Esophagus (tissue), 2 donors: ENCODE measurements at regions not wholly inside any gene's neighbourhood (a gene's known extent, or its start where the extent isn't known, plus 50 kb on each side); places are given as distances from the start of the nearest gene placed in this dataset.
"Not testable (repeated sequence)": the region's sequence is repeated elsewhere in the genome, so short reads cannot be mapped to it uniquely, and the experiment has no call there.

ENCODE experiments used
- H3K27ac ChIP-seq, 2 donors: one replicate each; pipeline ENCODE4 v1.5.1; 2013; ENCODE audit warnings: low read depth in 2 of 2, mild to moderate bottlenecking in 2 of 2, inconsistent platforms in 1 of 2, low read length in 1 of 2, moderate library complexity in 1 of 2
- H3K27me3 ChIP-seq, 2 donors: one replicate each; pipeline ENCODE4 v1.6.1; 2013; ENCODE audit warnings: low read length in 2 of 2, control low read depth in 1 of 2, mild to moderate bottlenecking in 1 of 2; ENCODE audit not compliant: insufficient read depth in 2 of 2, control insufficient read depth in 1 of 2
- H3K36me3 ChIP-seq, 2 donors: one replicate each; pipeline ENCODE4 v1.6.1; 2013; ENCODE audit warnings: low read length in 1 of 2; ENCODE audit not compliant: control insufficient read depth in 2 of 2, insufficient read depth in 2 of 2
- H3K4me1 ChIP-seq, 2 donors: one replicate each; pipeline ENCODE4 v1.6.1; 2013; ENCODE audit warnings: low read length in 1 of 2; ENCODE audit not compliant: control insufficient read depth in 2 of 2, insufficient read depth in 2 of 2
- H3K4me3 ChIP-seq, 2 donors: one replicate each; pipeline ENCODE4 v1.5.1; 2013; ENCODE audit warnings: low read length in 2 of 2, mild to moderate bottlenecking in 2 of 2, low read depth in 1 of 2, moderate library complexity in 1 of 2
- H3K9me3 ChIP-seq, 2 donors: one replicate each; pipeline ENCODE4 v1.6.1; 2013; ENCODE audit warnings: mild to moderate bottlenecking in 2 of 2, low read depth in 1 of 2, low read length in 1 of 2, moderate library complexity in 1 of 2; ENCODE audit not compliant: control insufficient read depth in 2 of 2, insufficient read depth in 1 of 2
- WGBS, 2 donors: extraction: QIAGEN DNeasy Blood & Tissue Kit; methylation state at CpG; one replicate each; pipeline ENCODE4 v1.1.7; 2013; 5-methylcytosine and 5-hydroxymethylcytosine counted together
- donor health status: healthy with polysubstance abuse.
- donor health status: Bipolar disorder and iron deficiency.

DNA sequence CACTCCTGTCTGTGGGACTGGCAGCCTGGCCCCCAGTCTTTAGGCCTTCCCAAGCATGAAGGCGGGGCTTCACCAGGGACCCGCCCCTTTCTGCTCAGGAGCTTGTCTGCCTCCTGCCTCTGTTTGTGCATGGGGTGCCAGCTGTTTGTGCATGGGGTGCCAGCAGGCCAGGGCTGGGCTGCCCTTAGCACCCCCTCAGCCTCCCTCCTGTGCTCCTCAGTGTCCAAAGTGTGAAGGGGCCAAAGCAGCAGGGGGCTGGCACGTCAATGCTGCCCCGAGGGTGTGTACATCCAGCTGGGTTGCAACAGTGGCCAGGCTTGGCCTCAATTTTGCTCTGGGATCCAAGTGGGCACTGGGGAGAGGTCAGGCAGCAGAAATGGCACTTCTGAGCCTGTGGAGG is 298.0 kb upstream of the GALNT5 start:
- Histone ChIP-seq H3K4me1 (peaks cover 0 to 4% of the 10 kb centered on the region in 2 donors), H3K27ac (no peak overlapping the region), H3K9me3 (peaks cover 10 to 11% of the 10 kb centered on the region in 2 donors), H3K4me3 (no peak overlapping the region), H3K36me3 (no peaks in the 10 kb centered on the region), H3K27me3 (no peaks in the 10 kb centered on the region)
- 91% methylated on average over 4 of the region's 4 CpGs for WGBS, 2 donors

DNA sequence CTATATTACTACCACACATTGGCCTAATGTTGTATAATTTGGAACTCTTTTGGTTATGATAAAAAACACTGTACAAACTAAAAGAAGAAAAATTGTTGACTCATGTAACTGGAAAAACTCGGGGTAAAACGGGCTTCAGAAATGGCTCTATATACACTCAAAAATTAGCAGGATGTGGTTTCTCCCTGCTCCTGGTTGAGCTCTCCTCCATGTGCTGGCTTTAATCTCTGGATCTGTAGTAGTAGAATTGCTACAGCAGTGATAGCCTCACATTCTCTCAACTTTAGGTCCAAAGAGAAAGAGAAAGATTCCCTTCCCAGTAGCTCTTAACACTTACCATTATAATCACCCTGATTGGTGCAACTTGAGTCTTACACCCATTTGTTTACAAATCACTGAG is 274.9 kb upstream of the GALNT5 start:
- WGBS, 2 donors = 80 to 87% methylated on average over 2 of the region's 2 CpGs
- Histone ChIP-seq H3K4me1 (no peaks in the 10 kb centered on the region), H3K4me3 (no peak overlapping the region), H3K27ac (no peak overlapping the region), H3K36me3 (no peaks in the 10 kb centered on the region), H3K9me3 (no peaks in the 10 kb centered on the region), H3K27me3 (no peaks in the 10 kb centered on the region)

DNA sequence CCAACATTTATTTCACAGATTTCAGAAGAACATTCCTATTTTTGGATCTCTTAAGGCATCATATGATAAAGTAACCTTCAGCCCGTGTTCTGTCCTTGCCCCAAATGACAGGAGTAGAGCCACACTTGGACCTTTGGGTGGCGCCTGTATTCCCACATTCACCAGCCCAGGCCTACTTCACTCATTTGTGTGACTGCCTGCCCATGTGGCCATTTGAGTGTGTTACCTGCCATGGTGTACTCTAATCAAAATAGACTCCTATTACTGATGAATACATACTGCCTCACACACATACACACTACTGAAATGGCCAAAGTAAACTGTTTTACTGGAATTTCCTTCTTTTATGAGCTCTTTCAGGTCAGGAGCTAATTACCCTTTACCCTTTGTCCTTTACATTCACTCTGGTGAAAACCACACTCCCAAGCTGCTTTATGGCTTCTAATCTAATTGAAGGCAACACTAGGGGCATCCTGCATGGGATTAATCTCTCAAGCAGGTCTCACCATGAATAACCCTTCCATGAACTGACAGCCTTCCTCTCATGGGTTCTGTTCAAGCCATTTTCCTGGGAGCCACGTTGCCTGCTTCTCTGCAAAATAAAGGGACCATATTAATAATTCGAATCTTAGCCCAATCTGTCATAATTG is 271.0 kb upstream of the GALNT5 start:
- no peaks in the 10 kb centered on the region for H3K27me3 ChIP-seq
- no peaks in the 10 kb centered on the region for H3K36me3 ChIP-seq
- WGBS, 2 donors = 74 to 77% methylated on average over 4 of the region's 4 CpGs
- H3K27ac ChIP-seq = no peak overlapping the region
- H3K9me3 ChIP-seq = no peaks in the 10 kb centered on the region
- H3K4me3 ChIP-seq = no peak overlapping the region
- H3K4me1 ChIP-seq = no peaks in the 10 kb centered on the region

DNA sequence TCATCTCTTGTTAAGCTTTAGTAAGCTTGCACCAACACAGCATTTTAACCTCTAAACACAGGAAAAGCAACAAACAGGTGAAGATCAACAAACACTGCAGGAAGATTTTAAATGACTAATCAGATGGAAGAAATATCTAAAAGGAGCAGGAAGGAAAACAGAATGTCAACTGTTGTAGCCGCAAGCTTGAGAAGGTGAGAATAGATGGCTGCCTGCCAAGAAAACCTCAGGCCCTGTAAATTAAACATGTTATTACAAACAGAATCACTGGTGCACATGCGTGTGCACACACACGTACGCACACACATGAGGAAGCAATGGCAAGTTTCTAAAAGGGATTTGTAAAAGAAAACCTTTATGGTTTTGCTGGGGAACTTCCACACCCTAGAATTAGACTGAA is 257.8 kb upstream of the GALNT5 start:
- H3K4me1 ChIP-seq = no peaks in the 10 kb centered on the region
- no peak overlapping the region for H3K4me3 ChIP-seq
- H3K9me3 ChIP-seq = peaks cover 0 to 4% of the 10 kb centered on the region in 2 donors
- no peak overlapping the region for H3K27ac ChIP-seq
- no peaks in the 10 kb centered on the region for H3K27me3 ChIP-seq
- H3K36me3 ChIP-seq = no peaks in the 10 kb centered on the region
- WGBS, 2 donors = 51 to 64% methylated on average over 4 of the region's 4 CpGs

DNA sequence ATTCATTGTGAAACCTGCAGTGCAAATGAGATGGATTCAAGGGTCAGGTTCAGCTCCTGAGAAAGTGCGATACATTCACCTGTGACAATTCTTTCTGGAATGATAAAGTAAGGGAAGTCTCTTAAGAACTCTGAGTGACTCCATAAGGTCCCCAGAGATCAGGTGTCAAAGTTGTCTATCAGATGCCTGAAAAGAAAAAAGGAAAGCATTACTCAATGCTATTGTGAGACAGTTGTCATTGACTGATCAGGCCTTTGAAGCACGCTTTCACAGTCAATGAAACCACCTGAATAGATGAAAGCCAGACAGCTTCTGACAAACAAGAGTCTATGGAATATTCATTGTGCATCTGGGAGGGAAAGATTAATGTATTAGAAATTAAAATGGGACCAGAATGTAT is 252.7 kb upstream of the GALNT5 start:
- Histone ChIP-seq H3K27me3 (no peaks in the 10 kb centered on the region), H3K9me3 (peaks cover 0 to 4% of the 10 kb centered on the region in 2 donors), H3K4me3 (no peak overlapping the region), H3K4me1 (no peaks in the 10 kb centered on the region), H3K27ac (no peak overlapping the region), H3K36me3 (no peaks in the 10 kb centered on the region)
- 77 to 78% methylated on average over 2 of the region's 2 CpGs for WGBS, 2 donors

DNA sequence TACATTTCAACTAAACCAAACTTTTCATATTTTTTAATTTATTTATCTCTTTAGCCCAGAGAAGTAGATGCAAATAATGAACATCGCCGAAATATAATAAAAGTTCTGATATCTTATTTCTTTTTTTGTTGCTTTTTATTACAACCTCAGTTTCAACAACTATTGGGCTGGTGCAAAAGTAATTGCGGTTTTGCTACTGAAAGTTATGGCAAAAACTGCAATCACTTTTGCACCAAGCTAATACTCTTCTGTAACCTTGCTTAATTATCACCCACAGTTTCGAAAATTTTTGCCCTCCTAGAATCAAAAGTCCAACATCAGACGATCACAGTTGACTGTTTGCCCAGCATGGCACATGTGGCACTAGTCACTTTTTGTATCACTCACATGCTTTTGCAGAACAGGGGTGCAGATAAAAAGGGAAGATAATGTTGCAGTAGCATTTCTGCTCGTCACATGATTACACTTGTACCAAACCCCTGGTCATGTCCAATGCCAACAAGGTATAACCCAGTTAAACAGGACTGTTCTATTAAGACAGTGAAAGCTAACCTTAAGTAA is 242.4 kb upstream of the GALNT5 start:
- 80 to 90% methylated on average over 6 of the region's 6 CpGs for WGBS, 2 donors
- Histone ChIP-seq H3K9me3 (no peaks in the 10 kb centered on the region), H3K4me3 (no peak overlapping the region), H3K36me3 (no peaks in the 10 kb centered on the region), H3K4me1 (no peaks in the 10 kb centered on the region), H3K27me3 (no peaks in the 10 kb centered on the region), H3K27ac (no peak overlapping the region)

DNA sequence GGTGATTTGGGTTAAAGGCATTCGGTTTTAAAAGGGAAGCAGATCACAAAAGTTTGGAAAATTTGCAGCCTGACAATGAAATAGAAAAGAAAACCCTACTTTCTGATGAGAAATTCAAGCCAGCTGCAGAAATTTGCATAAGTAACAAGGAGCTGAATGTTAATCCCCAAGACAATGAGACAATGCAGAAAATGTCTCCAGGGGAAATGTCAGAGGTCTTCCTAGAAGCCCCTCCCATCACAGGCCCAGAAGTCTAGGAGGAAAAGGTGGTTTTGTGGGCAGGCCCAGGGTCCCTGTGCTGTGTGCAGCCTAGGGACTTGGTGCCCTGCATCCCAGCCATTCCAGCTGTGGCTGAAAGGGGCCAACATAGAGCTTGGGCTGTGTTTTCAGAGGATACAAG is 234.2 kb upstream of the GALNT5 start:
- not testable (repeated sequence) for H3K36me3 ChIP-seq, H3K4me1 ChIP-seq, H3K4me3 ChIP-seq, H3K27me3 ChIP-seq, H3K9me3 ChIP-seq, H3K27ac ChIP-seq
- WGBS, 2 donors = 65 to 73% methylated on average over 1 of the region's 1 CpG

DNA sequence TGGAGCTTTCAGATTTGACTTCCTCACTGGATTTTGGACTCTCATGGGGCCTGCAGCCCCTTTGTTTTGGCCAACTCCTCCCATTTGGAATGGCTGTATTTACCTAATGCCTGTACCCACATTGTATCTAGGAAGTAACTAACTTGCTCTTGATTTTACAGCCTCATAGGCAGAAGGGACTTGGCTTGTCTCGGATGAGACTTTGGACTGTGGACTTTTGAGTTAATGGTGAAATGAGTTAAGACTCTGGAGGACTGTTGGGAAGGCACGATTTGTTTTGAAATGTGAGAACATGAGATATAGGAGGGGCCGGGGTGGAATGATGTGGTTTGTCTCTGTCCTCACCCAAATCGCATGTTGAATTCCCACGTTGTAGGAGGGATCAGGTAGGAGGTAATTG is 233.4 kb upstream of the GALNT5 start:
- no peak overlapping the region for H3K4me3 ChIP-seq
- 75 to 85% methylated on average over 5 of the region's 5 CpGs for WGBS, 2 donors
- peaks cover 0 to 2% of the 10 kb centered on the region in 2 donors for H3K27me3 ChIP-seq
- no peak overlapping the region for H3K27ac ChIP-seq
- H3K4me1 ChIP-seq = no peaks in the 10 kb centered on the region
- no peaks in the 10 kb centered on the region for H3K9me3 ChIP-seq
- H3K36me3 ChIP-seq = no peaks in the 10 kb centered on the region

DNA sequence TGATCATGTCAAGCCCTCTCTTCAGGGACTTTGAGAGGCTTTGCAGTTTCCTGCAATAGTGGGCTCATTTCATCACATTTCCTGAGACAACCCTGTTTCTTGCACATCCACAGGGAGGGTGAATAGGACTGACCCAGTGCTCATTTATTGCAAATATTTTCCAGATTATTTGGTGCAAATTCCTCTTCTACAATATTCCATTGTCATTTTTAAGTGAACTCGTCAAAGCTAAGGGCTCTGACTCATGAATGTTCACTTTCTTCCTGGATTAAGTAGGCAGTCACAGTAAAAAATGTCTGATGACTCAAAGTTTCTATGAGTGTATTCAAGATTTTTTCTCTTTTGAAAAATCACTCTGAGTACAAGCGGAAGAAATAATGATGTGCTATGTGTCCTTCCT is 225.5 kb upstream of the GALNT5 start:
- Histone ChIP-seq H3K4me3 (no peak overlapping the region), H3K9me3 (no peaks in the 10 kb centered on the region), H3K27me3 (no peaks in the 10 kb centered on the region), H3K36me3 (no peaks in the 10 kb centered on the region), H3K27ac (no peak overlapping the region), H3K4me1 (no peaks in the 10 kb centered on the region)
- WGBS, 2 donors = 23 to 35% methylated on average over 2 of the region's 2 CpGs

DNA sequence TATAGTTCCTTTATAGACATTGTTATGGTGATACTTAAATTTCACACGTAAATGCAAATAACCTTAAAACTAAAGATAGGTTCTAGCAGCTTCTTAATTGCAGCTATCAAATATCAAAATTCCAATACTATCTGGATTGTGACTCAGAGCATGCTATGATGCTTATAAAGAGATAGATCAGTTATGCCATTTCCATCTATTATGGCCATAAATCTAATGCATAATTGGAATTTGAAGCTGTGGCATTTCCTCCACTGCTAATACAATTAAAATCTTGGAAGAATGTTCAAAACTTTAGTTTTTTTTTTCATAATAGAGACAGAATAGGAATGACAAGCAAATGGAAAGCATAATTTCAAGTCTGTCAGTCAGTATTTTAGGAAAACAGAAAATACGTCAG is 220.8 kb upstream of the GALNT5 start:
- WGBS, 2 donors = 87 to 89% methylated on average over 2 of the region's 2 CpGs
- no peak overlapping the region for H3K4me3 ChIP-seq
- no peaks in the 10 kb centered on the region for H3K36me3 ChIP-seq

More for the DNA sequence above, 220.8 kb upstream of the GALNT5 start:
- Histone ChIP-seq H3K9me3 (no peaks in the 10 kb centered on the region), H3K4me1 (no peaks in the 10 kb centered on the region), H3K27me3 (no peaks in the 10 kb centered on the region), H3K27ac (no peak overlapping the region)
